H9 (cell line): ENCODE measurements at regions not wholly inside any gene's neighbourhood (a gene's known extent, or its start where the extent isn't known, plus 50 kb on each side); places are given as distances from the start of the nearest gene placed in this dataset.

Experiments used
- DNase-seq: peaks from one replicate; pipeline ENCODE4 v3.0.0-alpha.2; 2017
- H2AFZ ChIP-seq: one replicate; pipeline ENCODE4 v1.6.1; 2013; ENCODE audit warnings: mild to moderate bottlenecking, low read length, control low read depth, moderate library complexity
- H2AK5ac ChIP-seq: 2 replicates; pipeline ENCODE4 v1.6.1; 2013; ENCODE audit warnings: low read length, control low read depth, mixed read lengths; ENCODE audit not compliant: insufficient read length
- H2BK120ac ChIP-seq: one replicate; pipeline ENCODE4 v1.6.1; 2013; ENCODE audit warnings: low read depth, mild to moderate bottlenecking, low read length, control low read depth, inconsistent platforms; ENCODE audit not compliant: poor library complexity, severe bottlenecking
- H2BK12ac ChIP-seq: 2 replicates; pipeline ENCODE4 v1.6.1; 2013; ENCODE audit warnings: low read length, control low read depth, mixed read lengths, low read depth; ENCODE audit not compliant: insufficient read length
- H2BK15ac ChIP-seq: 2 replicates; pipeline ENCODE4 v1.6.1; 2013; ENCODE audit warnings: low read depth, low read length, control low read depth
- H2BK20ac ChIP-seq: one replicate; pipeline ENCODE4 v1.6.1; 2013; ENCODE audit warnings: low read depth, mild to moderate bottlenecking, low read length, control low read depth, inconsistent platforms; ENCODE audit not compliant: poor library complexity, severe bottlenecking
- H2BK5ac ChIP-seq: 2 replicates; pipeline ENCODE4 v1.6.1; 2013; ENCODE audit warnings: low read length, control low read depth, mixed read lengths; ENCODE audit not compliant: insufficient read length
- H3K14ac ChIP-seq: 2 replicates; pipeline ENCODE4 v1.6.1; 2013; ENCODE audit warnings: low read length, control low read depth; ENCODE audit not compliant: insufficient read depth
- H3K18ac ChIP-seq: 2 replicates; pipeline ENCODE4 v1.6.1; 2013; ENCODE audit warnings: low read depth, mild to moderate bottlenecking, mixed read lengths, low read length, control low read depth; ENCODE audit not compliant: insufficient read length
- H3K23ac ChIP-seq: 2 replicates; pipeline ENCODE4 v1.6.1; 2013; ENCODE audit warnings: low read length, control low read depth, mixed read lengths, low read depth; ENCODE audit not compliant: insufficient read length
- H3K23me2 ChIP-seq: 2 replicates; pipeline ENCODE4 v1.6.1; 2013; ENCODE audit warnings: low read depth, mild to moderate bottlenecking, mixed read lengths, low read length, control low read depth; ENCODE audit not compliant: insufficient read length, poor library complexity, severe bottlenecking
- H3K27ac ChIP-seq: 2 replicates; pipeline ENCODE4 v1.5.1; 2013; ENCODE audit warnings: low read length, control low read depth, mixed read lengths, low read depth; ENCODE audit not compliant: insufficient read length
- H3K27me3 ChIP-seq: 2 replicates; pipeline ENCODE4 v1.6.1; 2013; ENCODE audit warnings: low read length, control low read depth, inconsistent platforms; ENCODE audit not compliant: insufficient read depth
- H3K4ac ChIP-seq: 2 replicates; pipeline ENCODE4 v1.6.1; 2013; ENCODE audit warnings: low read depth, mild to moderate bottlenecking, control low read depth, inconsistent platforms, low read length, moderate library complexity
- H3K4me1 ChIP-seq: 2 replicates; pipeline ENCODE4 v1.6.1; 2013; ENCODE audit warnings: low read length, control low read depth, inconsistent platforms; ENCODE audit not compliant: insufficient read depth
- H3K4me2 ChIP-seq: 2 replicates; pipeline ENCODE4 v1.6.1; 2013; ENCODE audit warnings: low read length, control low read depth, mixed read lengths; ENCODE audit not compliant: insufficient read length, insufficient read depth
- H3K56ac ChIP-seq: 2 replicates; pipeline ENCODE4 v1.6.1; 2013; ENCODE audit warnings: low read depth, mild to moderate bottlenecking, mixed read lengths, low read length, control low read depth; ENCODE audit not compliant: insufficient read length
- H3K79me1 ChIP-seq: 2 replicates; pipeline ENCODE4 v1.6.1; 2013; ENCODE audit warnings: low read depth, mild to moderate bottlenecking, moderate library complexity, low read length, control low read depth, inconsistent platforms; ENCODE audit not compliant: insufficient read depth, poor library complexity, severe bottlenecking
- H3K79me2 ChIP-seq: 2 replicates; pipeline ENCODE4 v1.6.1; 2013; ENCODE audit warnings: low read length, control low read depth, inconsistent platforms; ENCODE audit not compliant: insufficient read depth
- H3K9ac ChIP-seq: 2 replicates; pipeline ENCODE4 v1.6.1; 2013; ENCODE audit warnings: low read length, control low read depth, mixed read lengths; ENCODE audit not compliant: insufficient read length; ENCODE audit errors: extremely low read depth
- H3K9me3 ChIP-seq: one replicate; pipeline ENCODE4 v1.6.1; 2013; ENCODE audit warnings: low read depth, low read length, inconsistent platforms; ENCODE audit not compliant: control insufficient read depth
- H3T11ph ChIP-seq: one replicate; pipeline ENCODE4 v1.6.1; 2013; ENCODE audit warnings: mild to moderate bottlenecking, low read length, control low read depth, inconsistent platforms
- H4K20me1 ChIP-seq: one replicate; pipeline ENCODE4 v1.6.1; 2013; ENCODE audit not compliant: control insufficient read depth, insufficient read length, insufficient read depth
- H4K5ac ChIP-seq: 2 replicates; pipeline ENCODE4 v1.6.1; 2013; ENCODE audit warnings: low read depth, mild to moderate bottlenecking, mixed read lengths, low read length, control low read depth; ENCODE audit not compliant: insufficient read length
- H4K8ac ChIP-seq: replicated peaks from 2 replicates; pipeline ENCODE4 v1.6.1; 2013; ENCODE audit warnings: low read length, control low read depth, mixed read lengths, low read depth; ENCODE audit not compliant: insufficient read length
- H4K91ac ChIP-seq: 2 replicates; pipeline ENCODE4 v1.6.1; 2013; ENCODE audit warnings: low read depth, mild to moderate bottlenecking, moderate library complexity, mixed read lengths, low read length, control low read depth; ENCODE audit not compliant: insufficient read length
- H3K27ac Mint-ChIP-seq, 3 experiments: 2 replicates in 2 of 3; 3 replicates in 1 of 3; pipeline ENCODE4 v1.8.0; 2020 to 2021; ENCODE audit warnings: mixed read lengths in 3 of 3, mild to moderate bottlenecking in 1 of 3, moderate library complexity in 1 of 3
- H3K27me3 Mint-ChIP-seq: 2 replicates; pipeline ENCODE4 v1.8.0; 2021; ENCODE audit warnings: low read depth, mild to moderate bottlenecking, moderate library complexity, mixed read lengths
- H3K36me3 Mint-ChIP-seq, 3 experiments: 2 replicates in 2 of 3; 3 replicates in 1 of 3; pipeline ENCODE4 v1.8.0; 2020 to 2021; ENCODE audit warnings: low read depth in 3 of 3, mixed read lengths in 3 of 3; ENCODE audit not compliant: insufficient read depth in 1 of 3
- H3K4me1 Mint-ChIP-seq, 2 experiments: 2 replicates each; pipeline ENCODE4 v1.8.0; 2020; ENCODE audit warnings: mixed read lengths in 2 of 2
- H3K4me3 Mint-ChIP-seq, 2 experiments: 2 replicates in 1 of 2; 3 replicates in 1 of 2; pipeline ENCODE4 v1.8.0; 2020 to 2021; ENCODE audit warnings: mild to moderate bottlenecking in 2 of 2, mixed read lengths in 2 of 2, moderate library complexity in 1 of 2
- H3K9me3 Mint-ChIP-seq, 2 experiments: 2 replicates in 1 of 2; 3 replicates in 1 of 2; pipeline ENCODE4 v1.8.0; 2020; ENCODE audit warnings: mild to moderate bottlenecking in 2 of 2, mixed read lengths in 2 of 2, moderate library complexity in 1 of 2
- WGBS: extraction: QIAGEN DNeasy Blood & Tissue Kit; methylation state at CpG from one replicate; pipeline ENCODE4 v1.1.7; 2013; ENCODE audit warnings: missing lambda C conversion rate, low lambda C conversion rate, mixed read lengths; ENCODE audit not compliant: insufficient read length; ENCODE audit errors: extremely low coverage; 5-methylcytosine and 5-hydroxymethylcytosine counted together
- TF ChIP-seq, protein P1 (sequence below): fragments of 200-600 bp; sonication (generic); conservative IDR thresholded peaks from 3 replicates; pipeline ENCODE4 v1.8.0; 2021; ENCODE audit warnings: antibody characterized with exemption, mild to moderate bottlenecking

DNA sequence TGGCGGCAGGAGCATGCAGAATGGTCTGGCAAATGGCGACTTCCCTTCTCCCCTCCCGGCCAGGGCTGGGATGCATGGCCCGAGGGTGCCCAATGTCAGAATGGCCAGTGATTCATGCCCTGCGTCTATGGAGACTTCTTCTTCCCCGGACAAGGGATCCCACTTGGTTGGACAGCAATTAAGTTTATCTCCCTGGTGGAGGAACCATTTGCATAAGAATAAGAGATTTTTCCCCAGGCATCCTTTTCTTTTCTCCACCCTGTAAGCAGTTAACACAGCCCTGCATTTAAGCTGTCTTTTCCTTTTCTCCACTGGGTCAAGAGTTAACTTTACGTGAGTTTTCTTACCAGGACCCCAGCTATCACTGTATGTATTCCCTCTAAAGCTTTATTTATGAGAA, 856.6 kb downstream of the GLUD2 start:
- Histone ChIP-seq H3K9me3 (peaks cover 19% of the 10 kb centered on the region), H3K14ac (no peak overlapping the region), H3T11ph (no peak overlapping the region), H3K9ac (no peak overlapping the region), H2AK5ac (no peak overlapping the region), H4K8ac (no peak overlapping the region), H3K4ac (no peak overlapping the region), H3K27ac (no peak overlapping the region), H3K4me1 (peaks cover 3% of the 10 kb centered on the region; the same call in 1 of the 2 replicates), H3K27me3 (no peaks in the 10 kb centered on the region), H2AFZ (no peak overlapping the region), H2BK5ac (no peak overlapping the region), H2BK15ac (no peak overlapping the region), H4K20me1 (no peaks in the 10 kb centered on the region), H2BK12ac (no peak overlapping the region), H2BK120ac (no peak overlapping the region), H3K79me1 (no peaks in the 10 kb centered on the region), H3K4me2 (no peak overlapping the region), H3K23me2 (no peaks in the 10 kb centered on the region), H4K91ac (no peak overlapping the region), H3K79me2 (no peaks in the 10 kb centered on the region), H3K56ac (no peak overlapping the region), H2BK20ac (no peak overlapping the region), H3K23ac (no peak overlapping the region), H4K5ac (no peak overlapping the region), H3K18ac (no peak overlapping the region)
- H3K36me3 Mint-ChIP-seq, result peaks cover 0 to 7% (median 2%) of the 10 kb centered on the region in 3 experiments; a peak in 4 of 7 replicates
- no peaks in the 10 kb centered on the region; a peak in 1 of 4 replicates for H3K4me1 Mint-ChIP-seq
- WGBS, result no CpG with 5 or more reads among the region's 7 CpGs
- DNase-seq, result no peak
- H3K9me3 Mint-ChIP-seq, result peaks cover 6 to 63% of the 10 kb centered on the region in 2 experiments
- no peak overlapping the region for H3K4me3 Mint-ChIP-seq
- TF ChIP-seq, protein P1, sequence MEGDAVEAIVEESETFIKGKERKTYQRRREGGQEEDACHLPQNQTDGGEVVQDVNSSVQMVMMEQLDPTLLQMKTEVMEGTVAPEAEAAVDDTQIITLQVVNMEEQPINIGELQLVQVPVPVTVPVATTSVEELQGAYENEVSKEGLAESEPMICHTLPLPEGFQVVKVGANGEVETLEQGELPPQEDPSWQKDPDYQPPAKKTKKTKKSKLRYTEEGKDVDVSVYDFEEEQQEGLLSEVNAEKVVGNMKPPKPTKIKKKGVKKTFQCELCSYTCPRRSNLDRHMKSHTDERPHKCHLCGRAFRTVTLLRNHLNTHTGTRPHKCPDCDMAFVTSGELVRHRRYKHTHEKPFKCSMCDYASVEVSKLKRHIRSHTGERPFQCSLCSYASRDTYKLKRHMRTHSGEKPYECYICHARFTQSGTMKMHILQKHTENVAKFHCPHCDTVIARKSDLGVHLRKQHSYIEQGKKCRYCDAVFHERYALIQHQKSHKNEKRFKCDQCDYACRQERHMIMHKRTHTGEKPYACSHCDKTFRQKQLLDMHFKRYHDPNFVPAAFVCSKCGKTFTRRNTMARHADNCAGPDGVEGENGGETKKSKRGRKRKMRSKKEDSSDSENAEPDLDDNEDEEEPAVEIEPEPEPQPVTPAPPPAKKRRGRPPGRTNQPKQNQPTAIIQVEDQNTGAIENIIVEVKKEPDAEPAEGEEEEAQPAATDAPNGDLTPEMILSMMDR, result no peak
- no peaks in the 10 kb centered on the region for H3K27me3 Mint-ChIP-seq
- H3K27ac Mint-ChIP-seq, result no peak overlapping the region
